GM12878 (cell line): ENCODE measurements at regions not wholly inside any gene's neighbourhood (a gene's known extent, or its start where the extent isn't known, plus 50 kb on each side); places are given as distances from the start of the nearest gene placed in this dataset.

Experiments
- ATAC-seq: fragments of 200-7000 bp; cut with Tn5 transposase; 3 replicates; pipeline ENCODE4 v1.9.1; 2020; ENCODE audit warnings: mild to moderate bottlenecking, moderate library complexity
- BruUV-seq: library from RNA; stranded (reverse); fragments of 400-500 nt; replicated peaks from 2 replicates; lab custom pipeline; 2021; lab: Mats Ljungman, UMichigan
- CTCF ChIA-PET: fragments of 300-600 bp; sonication (Branson Sonifier 250); formaldehyde crosslinking; extraction: SDS; loops from one replicate; lab custom pipeline; 2021; ENCODE audit warnings: inconsistent platforms; lab: Yijun Ruan, JAX
- POLR2A ChIA-PET: fragments of 350-600 bp; formaldehyde crosslinking; extraction: SDS; loops from one replicate; lab custom pipeline; 2021; ENCODE audit warnings: inconsistent platforms; lab: Charles Lee
- RAD21 ChIA-PET: fragments of 300-600 bp; sonication (Branson Sonifier 250); formaldehyde crosslinking; loops from one replicate; lab custom pipeline; 2023; ENCODE audit warnings: antibody characterized with exemption; ENCODE audit not compliant: unreplicated experiment; lab: Charles Lee
- SMC1A ChIA-PET: fragments of 300-600 bp; sonication (Branson Sonifier 250); formaldehyde crosslinking; loops from one replicate; lab custom pipeline; 2023; ENCODE audit not compliant: unreplicated experiment, uncharacterized antibody; lab: Charles Lee
- DNase-seq: peaks from one replicate; pipeline ENCODE4 v3.0.0-alpha.2; 2011; ENCODE audit warnings: low read depth, low spot score
- FAIRE-seq: peaks from 3 replicates; lab custom pipeline; 2011; peaks lifted over from hg19 to GRCh38; lab: Jason Lieb, UNC
- H2AFZ ChIP-seq: 2 replicates; pipeline ENCODE4 v1.6.0; 2011; ENCODE audit warnings: low read depth, low read length, control low read depth; ENCODE audit not compliant: control insufficient read depth
- H3K27ac ChIP-seq: 2 replicates; pipeline ENCODE4 v1.5.1; 2011; ENCODE audit warnings: control low read depth; ENCODE audit not compliant: control insufficient read depth, insufficient read depth
- H3K27me3 ChIP-seq, 2 experiments: replicated peaks in 1 of 2; 2 replicates each; pipeline versions ENCODE4 v1.6.0 to v1.6.1; 2011; ENCODE audit warnings: low read length in 1 of 2; ENCODE audit not compliant: control insufficient read depth in 2 of 2, insufficient read depth in 2 of 2
- H3K36me3 ChIP-seq, 2 experiments: 2 replicates each; pipeline ENCODE4 v1.5.1; 2011; ENCODE audit warnings: low read length in 1 of 2; ENCODE audit not compliant: control insufficient read depth in 2 of 2, insufficient read depth in 2 of 2
- H3K4me1 ChIP-seq: 2 replicates; pipeline ENCODE4 v1.6.1; 2011; ENCODE audit warnings: mild to moderate bottlenecking, low read length, moderate library complexity, mixed read lengths; ENCODE audit not compliant: control insufficient read depth, insufficient read depth
- H3K4me2 ChIP-seq: 2 replicates; pipeline ENCODE4 v1.6.0; 2011; ENCODE audit warnings: control low read depth; ENCODE audit not compliant: control insufficient read depth, insufficient read depth
- H3K4me3 ChIP-seq: fragments of 200-600 bp; sonication (generic); 2 replicates; pipeline ENCODE4 v1.5.1; 2016
- H3K79me2 ChIP-seq: 2 replicates; pipeline ENCODE4 v1.6.0; 2011; ENCODE audit warnings: low read length; ENCODE audit not compliant: control insufficient read depth, insufficient read depth
- H3K9ac ChIP-seq: 2 replicates; pipeline ENCODE4 v1.8.0; 2011; ENCODE audit warnings: low read length, control low read depth, mixed read lengths; ENCODE audit not compliant: control insufficient read depth, insufficient read depth
- H3K9me3 ChIP-seq: replicated peaks from 3 replicates; pipeline ENCODE4 v1.5.1; 2011; ENCODE audit warnings: mild to moderate bottlenecking, low read length; ENCODE audit not compliant: control insufficient read depth, insufficient read depth
- H4K20me1 ChIP-seq: 2 replicates; pipeline ENCODE4 v1.6.0; 2011; ENCODE audit not compliant: control insufficient read depth, insufficient read depth
- CUX1 ChIP-seq: IDR thresholded peaks from 2 replicates; pipeline ENCODE4 v1.6.1; 2012; ENCODE audit warnings: improper control_type of control experiment, low read depth, low read length; ENCODE audit not compliant: insufficient replicate concordance
- IKZF2 ChIP-seq, 2 experiments: fragments of 450-650 bp; IDR thresholded peaks; 2 replicates each; pipeline ENCODE4 v1.6.1; 2017; ENCODE audit warnings: mild to moderate bottlenecking in 2 of 2, moderate library complexity in 2 of 2
- MTA3 ChIP-seq: IDR thresholded peaks from 2 replicates; pipeline ENCODE4 v1.6.1; 2012; ENCODE audit warnings: low read length, inconsistent platforms, borderline replicate concordance
- NFIC ChIP-seq: IDR thresholded peaks from 2 replicates; pipeline ENCODE4 v1.6.1; 2012; ENCODE audit warnings: low read depth, mild to moderate bottlenecking, inconsistent platforms, low read length, moderate library complexity
- PML ChIP-seq: IDR thresholded peaks from 2 replicates; pipeline ENCODE4 v1.6.1; 2012; ENCODE audit warnings: low read length, inconsistent platforms
- POU2F2 ChIP-seq: IDR thresholded peaks from 3 replicates; pipeline ENCODE4 v1.6.1; 2011; ENCODE audit warnings: low read depth, mild to moderate bottlenecking, low read length, borderline replicate concordance
- RBBP5 ChIP-seq: fragments of 200-600 bp; sonication (generic); conservative IDR thresholded peaks from 2 replicates; pipeline ENCODE4 v1.6.1; 2016
- RELB ChIP-seq: fragments of 450-650 bp; IDR thresholded peaks from 2 replicates; pipeline ENCODE4 v1.6.1; 2017; ENCODE audit warnings: low read depth, mild to moderate bottlenecking, moderate library complexity
- RFX5 ChIP-seq: IDR thresholded peaks from 2 replicates; pipeline ENCODE4 v1.6.1; 2011; ENCODE audit warnings: low read depth, low read length, improper control_type of control experiment
- SMC3 ChIP-seq: IDR thresholded peaks from 2 replicates; pipeline ENCODE4 v1.6.1; 2011; ENCODE audit warnings: low read length, improper control_type of control experiment, borderline replicate concordance
- SPI1 ChIP-seq: IDR thresholded peaks from 2 replicates; pipeline ENCODE4 v1.6.1; 2011; ENCODE audit warnings: low read depth, mild to moderate bottlenecking, low read length, moderate library complexity, borderline replicate concordance; ENCODE audit not compliant: insufficient read depth
- STAT1 ChIP-seq: fragments of 450-650 bp; conservative IDR thresholded peaks from 2 replicates; pipeline ENCODE4 v1.6.1; 2014; ENCODE audit warnings: antibody characterized with exemption, mild to moderate bottlenecking
- SUPT20H ChIP-seq: IDR thresholded peaks from 2 replicates; pipeline ENCODE4 v1.6.1; 2011; ENCODE audit warnings: low read depth, mild to moderate bottlenecking, low read length, moderate library complexity, borderline replicate concordance; ENCODE audit not compliant: control insufficient read depth
- TAF1 ChIP-seq: IDR thresholded peaks from 2 replicates; pipeline ENCODE4 v1.6.1; 2011; ENCODE audit warnings: mild to moderate bottlenecking, low read depth, low read length, borderline replicate concordance
- TARDBP ChIP-seq: IDR thresholded peaks from 2 replicates; pipeline ENCODE4 v1.6.1; 2016; ENCODE audit warnings: borderline replicate concordance
- TBL1XR1 ChIP-seq: IDR thresholded peaks from 2 replicates; pipeline ENCODE4 v1.6.1; 2012; ENCODE audit warnings: low read depth, low read length, improper control_type of control experiment
- WGBS: methylation state at CpG from one replicate; pipeline ENCODE4 v1.1.6; 2016; ENCODE audit warnings: low lambda C conversion rate; ENCODE audit not compliant: insufficient replicate concordance, insufficient coverage; ENCODE audit errors: missing lambda C conversion rate; 5-methylcytosine and 5-hydroxymethylcytosine counted together
- in situ Hi-C: fragments of 300-500 bp; cut with MboI; formaldehyde crosslinking; loops from 9 replicates; pipeline ENCODE4 v1.14.3; 2018; ENCODE audit warnings: mixed read lengths
- intact Hi-C: fragments of 100-400 bp; cut with micrococcal nuclease; formaldehyde crosslinking; loops from one replicate; pipeline ENCODE4 v1.14.2; 2022; ENCODE audit not compliant: unreplicated experiment

- TF ChIP-seq RELB, result peak; percentile 60; the same call in 1 of the 2 replicates
- TF ChIP-seq TBL1XR1, result no peak
- no peak for TF ChIP-seq RBBP5
- no peak for TF ChIP-seq NFIC
- TF ChIP-seq SMC3, result no peak
Observed at GRCh38 chr3:90015688-90016356, 908.4 kb downstream of the EPHA3 start (continued).

DNA sequence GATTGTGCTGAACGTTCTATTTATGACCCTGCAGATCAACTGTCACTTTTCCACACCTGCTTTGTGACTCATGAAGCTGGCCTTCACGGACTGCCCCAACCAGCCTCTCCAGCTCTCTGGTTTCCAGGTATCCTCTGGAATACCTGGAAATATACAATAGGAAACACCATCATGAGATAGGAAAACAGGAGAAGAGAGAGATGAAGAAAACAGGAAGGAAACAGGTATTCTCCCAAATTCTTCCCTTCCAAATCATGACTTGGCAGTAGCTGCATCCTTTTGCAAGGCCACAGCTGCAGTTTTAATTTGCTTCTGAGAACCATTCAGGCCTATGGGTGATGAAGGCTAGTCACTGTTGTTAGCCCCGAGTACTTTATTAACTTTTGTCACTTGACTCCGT, 909.1 kb downstream of the EPHA3 start:
- FAIRE-seq (no peak), DNase-seq (no peak), ATAC-seq (no peak)
- ChIA-PET SMC1A (interaction anchor here (1.0 to 4.1 kb wide), 11 partner anchors 7 to 203 kb away, joined by 3 to 31 read pairs (median 7); no protein-coding TSS in a partner anchor), POLR2A (interaction anchor here (1.2 to 1.8 kb wide), 5 partner anchors 8 to 19 kb away, joined by 3 to 6 read pairs (median 5); no protein-coding TSS in a partner anchor), RAD21 (interaction anchor here (1.3 to 3.9 kb wide), 6 partner anchors 9 to 76 kb away, joined by 7 to 33 read pairs (median 10); no protein-coding TSS in a partner anchor), CTCF (interaction anchor here (1.0 to 1.7 kb wide), 4 partner anchors 9 to 77 kb away, joined by 3 to 4 read pairs (median 4); no protein-coding TSS in a partner anchor)
- intact Hi-C loops (no loop called here), in situ Hi-C loops (no loop called here)
- H2AFZ ChIP-seq, result no peak overlapping the region
- no peaks in the 10 kb centered on the region for H3K9me3 ChIP-seq
- no peak overlapping the region for H3K4me3 ChIP-seq
- WGBS, result 2% methylated on average over 4 of the region's 4 CpGs
- H3K9ac ChIP-seq, result no peak overlapping the region
- H3K79me2 ChIP-seq, result no peaks in the 10 kb centered on the region
- no peak for TF ChIP-seq SUPT20H
- TF ChIP-seq STAT1, result no peak
- no peak for TF ChIP-seq TAF1
- TF ChIP-seq TARDBP, result no peak
- no peak for TF ChIP-seq RFX5
- TF ChIP-seq IKZF2 (IDR thresholded peaks at IDR 0.05), result no peak
- TF ChIP-seq CUX1, result no peak
- TF ChIP-seq POU2F2, result no peak
- no peak for TF ChIP-seq SPI1
- TF ChIP-seq MTA3, result no peak
- no peak for TF ChIP-seq PML
- H3K4me2 ChIP-seq, result no peak overlapping the region
- H3K4me1 ChIP-seq, result no peaks in the 10 kb centered on the region
- no peaks in the 10 kb centered on the region for H3K27me3 ChIP-seq
- H3K27ac ChIP-seq, result no peak overlapping the region
- H3K36me3 ChIP-seq, result no peaks in the 10 kb centered on the region
- no TSS peak for BruUV-seq
- H4K20me1 ChIP-seq, result no peaks in the 10 kb centered on the region
